Inflammatory macrophage (primary cell): ENCODE measurements at regions not wholly inside any gene's neighbourhood (a gene's known extent, or its start where the extent isn't known, plus 50 kb on each side); places are given as distances from the start of the nearest gene placed in this dataset.

Experiments used
- DNase-seq, 2 donors: peaks; one replicate each; pipeline ENCODE4 v3.0.0-alpha.2; 2020 to 2022

DNA sequence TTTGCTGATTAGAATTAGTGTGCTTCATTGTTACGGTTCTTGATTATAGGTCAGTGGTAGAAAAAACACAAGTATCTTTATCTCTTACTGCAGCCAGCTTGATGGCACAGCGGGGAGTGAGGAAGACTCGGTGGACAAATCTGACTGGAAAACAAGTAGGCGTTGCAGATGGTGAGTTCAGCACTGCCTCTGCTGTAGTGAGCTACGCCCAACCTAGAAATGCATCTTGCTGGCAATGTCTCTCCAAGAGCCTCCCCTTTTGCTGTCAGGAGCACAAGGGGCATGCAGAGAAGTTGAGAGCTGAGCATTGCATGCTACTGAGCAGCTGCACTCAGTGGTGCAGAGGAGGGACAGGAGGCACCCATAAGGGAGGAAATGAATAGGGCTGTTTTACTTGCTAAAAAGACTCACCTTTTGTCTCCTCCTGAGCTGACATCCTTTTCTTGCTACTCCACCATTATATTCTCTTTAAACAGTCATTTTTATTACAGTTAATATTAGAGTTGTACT, 977.3 kb upstream of the ACVR2A start:
- DNase-seq: no peak

- no peak for DNase-seq
Observed at GRCh38 chr2:146853741-146854444, 990.9 kb upstream of the ACVR2A start.

GRCh38 chr2:146852661-146853060, 992.2 kb upstream of the ACVR2A start:
- no peak for DNase-seq

- no peak for DNase-seq
Observed at GRCh38 chr2:146850746-146851145, 994.1 kb upstream of the ACVR2A start.

- DNase-seq: no peak
Observed at GRCh38 chr2:146847846-146848245, 997.0 kb upstream of the ACVR2A start.

GRCh38 chr2:146844226-146844990, 1000.4 kb upstream of the ACVR2A start:
- DNase-seq: no peak

GRCh38 chr2:146837857-146838256, 1007.0 kb upstream of the ACVR2A start:
- no peak for DNase-seq

GRCh38 chr2:146826388-146826787, 1018.4 kb upstream of the ACVR2A start:
- DNase-seq: no peak

- no peak for DNase-seq
Observed at GRCh38 chr2:146821836-146822316, 1023.0 kb upstream of the ACVR2A start.

DNA sequence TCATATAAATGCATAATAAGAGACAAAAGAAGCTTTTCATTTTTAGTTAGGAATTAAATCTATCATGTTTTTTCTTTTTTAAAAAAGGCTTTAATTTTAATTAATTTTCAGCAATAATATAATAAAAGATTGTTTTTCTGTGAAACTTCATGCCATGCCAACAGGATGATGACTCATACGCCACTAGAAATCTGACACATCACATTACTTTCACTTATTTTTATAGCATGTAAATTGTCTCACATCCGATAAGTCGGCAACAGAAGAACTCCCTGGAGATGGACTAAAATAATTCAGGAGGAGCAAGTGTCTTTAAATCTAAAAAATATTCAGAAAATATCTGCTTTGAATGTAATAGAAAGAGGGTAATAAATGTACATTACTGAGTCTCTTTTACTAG, 1024.2 kb upstream of the ACVR2A start:
- DNase-seq: no peak

- no peak for DNase-seq
Observed at GRCh38 chr2:146818122-146818521, 1026.7 kb upstream of the ACVR2A start.

DNA sequence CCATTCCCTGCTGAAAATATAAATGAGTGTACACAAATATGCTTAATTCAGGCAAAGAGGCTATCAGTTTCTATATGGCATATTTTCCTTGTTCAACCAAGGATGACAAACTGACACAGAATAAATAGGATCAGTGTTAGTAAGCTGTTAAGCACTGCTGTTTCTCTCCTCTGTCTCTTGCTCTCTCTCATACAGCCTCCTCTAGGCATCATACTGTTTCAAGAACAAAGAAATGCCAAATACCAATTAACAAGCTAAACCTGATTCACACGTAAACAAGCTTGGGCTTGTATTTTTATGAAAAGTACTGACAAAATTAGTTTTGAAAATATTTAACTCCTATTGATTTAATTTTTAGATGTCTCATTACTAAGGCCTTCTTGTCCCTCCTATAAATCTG, 1027.2 kb upstream of the ACVR2A start:
- no peak for DNase-seq

- DNase-seq: no peak
Observed at GRCh38 chr2:146814971-146815370, 1029.9 kb upstream of the ACVR2A start.

DNA sequence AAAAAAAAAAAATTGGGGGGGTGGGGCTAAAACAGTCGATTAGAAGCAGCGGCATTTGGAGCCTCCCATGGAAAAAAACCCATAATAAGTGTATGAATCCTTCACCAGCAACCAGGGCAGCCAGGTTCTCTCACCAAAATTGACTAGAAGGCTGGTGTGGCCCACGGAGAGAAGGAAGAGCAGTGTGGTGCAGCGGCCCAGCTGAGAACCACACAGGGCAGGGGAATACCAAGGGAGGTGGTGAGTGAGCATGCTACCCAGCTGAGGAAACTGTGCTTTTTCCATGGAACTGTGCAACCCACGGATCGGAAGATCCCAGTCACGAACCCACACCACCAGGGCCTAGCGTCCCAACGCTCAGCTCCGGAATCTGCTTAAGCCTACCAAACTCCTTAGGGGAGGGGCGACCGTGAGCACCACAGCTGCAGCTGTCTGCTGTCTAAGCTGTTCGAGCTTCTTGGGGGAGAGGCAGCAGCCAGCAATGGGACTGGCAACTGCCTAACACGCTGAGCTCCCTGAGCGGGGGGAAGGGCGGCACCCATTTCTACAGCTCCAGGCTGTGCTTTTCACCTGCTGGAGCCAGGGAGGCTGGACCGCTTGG, 1037.2 kb upstream of the ACVR2A start:
- DNase-seq: no peak

- no peak for DNase-seq
Observed at GRCh38 chr2:146806364-146807005, 1038.3 kb upstream of the ACVR2A start.

DNA sequence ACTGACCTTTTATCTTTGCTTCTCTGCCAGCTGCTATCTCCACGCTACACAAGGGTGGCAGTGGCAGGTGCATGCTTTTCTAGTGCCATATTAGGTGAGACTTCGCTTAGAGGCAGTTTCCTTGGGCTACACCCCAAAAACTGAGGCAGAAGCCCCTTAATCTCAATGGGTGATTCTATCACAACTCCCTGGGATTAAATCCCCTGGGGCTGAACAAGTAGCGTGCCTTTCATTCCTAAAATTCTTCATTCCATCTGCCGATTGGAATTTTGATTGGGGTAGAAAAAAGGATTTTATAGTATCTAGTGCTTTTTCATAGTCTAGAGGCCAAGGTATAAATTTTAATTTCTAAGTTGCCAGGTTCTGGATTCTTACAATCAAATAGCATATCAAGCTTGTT, 1040.5 kb upstream of the ACVR2A start:
- DNase-seq: no peak

GRCh38 chr2:146801886-146802285, 1042.9 kb upstream of the ACVR2A start:
- DNase-seq: no peak

GRCh38 chr2:146786396-146786795, 1058.4 kb upstream of the ACVR2A start:
- DNase-seq: no peak

DNA sequence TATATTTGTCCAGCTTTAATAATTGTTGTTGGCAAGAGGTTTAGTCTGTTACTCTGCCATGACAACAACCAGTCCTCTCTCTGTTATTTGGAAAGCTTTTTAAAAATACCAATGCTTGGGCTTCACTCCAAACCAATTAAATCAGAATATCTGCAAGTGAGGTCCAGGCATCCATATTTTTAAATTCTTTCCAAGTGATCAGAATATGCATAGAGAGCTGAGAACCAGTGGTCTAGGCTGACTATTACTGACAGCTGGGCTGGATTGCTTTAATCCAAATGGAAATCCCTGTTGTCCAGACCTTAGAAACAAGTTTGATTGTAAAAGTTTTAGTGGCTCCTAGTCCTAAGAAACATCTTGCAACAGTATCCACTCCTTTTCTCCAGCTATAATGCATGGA, 1059.7 kb upstream of the ACVR2A start:
- no peak for DNase-seq

DNA sequence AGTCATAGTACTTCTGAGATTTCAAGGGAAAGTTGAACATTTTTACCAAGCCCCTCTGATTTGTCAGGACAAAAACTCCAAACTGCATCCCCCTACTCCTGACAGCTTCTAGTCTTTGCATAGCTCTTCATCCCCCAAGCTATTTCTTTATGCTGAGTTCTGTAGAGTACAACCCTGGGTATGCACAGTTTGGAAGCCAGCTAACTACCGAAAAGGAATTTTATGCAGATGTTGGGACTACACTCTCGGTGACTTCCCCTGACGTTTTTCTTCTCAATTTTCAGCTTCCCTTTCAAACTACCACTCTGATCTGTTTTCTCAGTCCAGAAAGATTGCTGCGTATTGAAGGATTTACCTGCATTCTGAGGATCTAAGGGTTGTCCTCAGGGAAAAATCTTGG, 1060.2 kb upstream of the ACVR2A start:
- DNase-seq: no peak

- no peak for DNase-seq
Observed at GRCh38 chr2:146777181-146777580, 1067.6 kb upstream of the ACVR2A start.

DNA sequence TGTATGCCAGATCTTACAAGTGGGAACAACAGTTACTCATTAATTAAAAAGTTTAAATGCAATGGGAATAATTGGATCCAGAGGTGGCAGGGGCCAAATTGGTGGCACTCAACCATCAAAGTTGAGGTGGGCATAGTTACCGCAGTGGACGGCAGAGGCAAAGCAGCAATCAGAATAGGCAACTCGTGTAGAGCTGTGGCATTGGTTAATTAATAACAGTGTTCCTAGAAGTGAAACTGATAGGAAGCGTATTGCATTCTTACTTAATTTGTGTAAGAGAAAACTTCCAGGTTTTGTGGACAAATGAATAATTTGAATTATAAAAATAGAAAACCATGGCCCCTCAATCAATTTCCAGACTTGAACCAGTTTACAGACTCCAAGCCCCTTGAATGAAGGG, 1068.2 kb upstream of the ACVR2A start:
- no peak for DNase-seq

DNA sequence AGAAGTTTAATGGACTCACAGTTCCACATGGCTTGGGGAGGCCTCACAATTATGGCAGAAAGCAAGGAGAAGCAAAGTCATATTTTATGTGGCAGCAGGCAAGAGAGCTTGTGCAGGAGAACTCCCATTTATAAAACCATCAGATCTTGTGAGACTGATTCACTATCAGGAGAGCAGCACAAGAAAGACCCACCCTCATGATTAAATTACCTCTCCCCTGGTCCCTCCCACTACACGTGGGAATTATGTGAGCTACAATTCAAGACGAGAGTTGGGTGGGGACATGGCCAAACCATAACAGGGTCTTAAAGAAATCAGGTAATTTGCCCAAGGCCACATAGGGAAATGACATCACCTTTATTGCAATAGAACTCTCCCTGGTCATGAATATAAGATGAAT, 1073.3 kb upstream of the ACVR2A start:
- DNase-seq: no peak
